ENCODE measurements at regions not wholly inside any gene's neighbourhood (a gene's known extent, or its start where the extent isn't known, plus 50 kb on each side); places are given as distances from the start of the nearest gene placed in this dataset.
"Not testable (repeated sequence)": the region's sequence is repeated elsewhere in the genome, so short reads cannot be mapped to it uniquely, and the experiment has no call there.

DNA sequence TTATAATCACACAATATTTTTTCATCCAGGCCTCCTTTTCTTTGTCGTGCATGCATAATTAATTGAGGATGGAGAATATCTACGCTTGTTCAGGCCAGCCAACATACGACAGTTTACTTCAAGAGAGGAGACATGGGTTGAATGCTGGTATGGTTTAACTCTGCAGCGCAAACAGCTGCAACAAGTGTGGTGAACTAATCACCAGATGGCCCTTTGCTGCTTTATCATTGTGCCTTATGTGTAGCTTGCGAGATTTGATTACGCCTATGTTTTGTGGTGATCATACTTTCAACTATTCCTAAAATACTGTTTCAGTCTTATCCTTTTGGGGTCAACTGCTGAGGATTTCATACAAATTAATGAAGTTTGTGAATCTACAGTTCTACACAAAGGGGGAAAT lies 105.6 kb downstream of the IGLL1 start:
- not testable (repeated sequence) for DNase-seq (ENCODE audit: low read depth); H3K9me3 ChIP-seq (ENCODE audit: control insufficient read depth, low read length); H3K36me3 ChIP-seq (ENCODE audit: control insufficient read depth, insufficient read depth, low read length, severe bottlenecking); H3K4me3 ChIP-seq (ENCODE audit: low read length); H3K4me1 ChIP-seq (ENCODE audit: control insufficient read depth, insufficient read depth, low read length); H3K9ac ChIP-seq (ENCODE audit: low read length)
- peaks cover 15% of the 10 kb centered on the region for H3K27me3 ChIP-seq (replicated peaks; ENCODE audit: control insufficient read depth, insufficient read depth, low read length)

- H3K36me3 ChIP-seq (ENCODE audit: control insufficient read depth, insufficient read depth, low read length, severe bottlenecking), result no peaks in the 10 kb centered on the region
These were observed 106.2 kb downstream of the IGLL1 start for GRCh38 chr22:23473901-23474300.

DNA sequence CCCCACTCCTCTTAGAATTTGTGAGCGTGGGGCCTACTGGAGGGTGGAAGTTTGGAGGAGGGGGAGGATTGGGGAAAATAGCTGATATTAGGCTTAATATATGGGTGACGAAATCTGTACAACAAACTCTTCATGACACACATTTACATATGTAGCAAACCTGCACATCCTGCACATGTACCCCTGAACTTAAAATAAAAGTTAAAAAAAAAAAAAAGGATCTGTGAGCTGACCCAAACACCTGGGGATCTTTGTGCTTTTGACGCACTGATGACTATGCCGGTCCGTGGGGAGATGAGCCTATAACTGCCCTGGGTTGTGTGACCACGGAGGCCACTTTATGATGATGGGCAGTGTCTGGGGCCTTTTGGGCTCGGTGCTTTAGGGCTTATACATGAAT lies 107.7 kb downstream of the IGLL1 start:
- H3K4me3 ChIP-seq (ENCODE audit: low read length), result not testable (repeated sequence)

More at GRCh38 chr22:23473901-23474300, 106.2 kb downstream of the IGLL1 start:
- Histone ChIP-seq H3K4me1 (ENCODE audit: control insufficient read depth, insufficient read depth, low read length) (no peaks in the 10 kb centered on the region), H3K27me3 (replicated peaks; ENCODE audit: control insufficient read depth, insufficient read depth, low read length) (peaks cover 10% of the 10 kb centered on the region), H3K9ac (ENCODE audit: low read length) (no peak overlapping the region), H3K9me3 (ENCODE audit: control insufficient read depth, low read length) (peaks cover 7% of the 10 kb centered on the region), H3K4me3 (ENCODE audit: low read length) (no peak overlapping the region)
- no peak for DNase-seq (ENCODE audit: low read depth)

GRCh38 chr22:23471698-23472097 lies 108.4 kb downstream of the IGLL1 start:
- Histone ChIP-seq H3K36me3 (ENCODE audit: control insufficient read depth, insufficient read depth, low read length, severe bottlenecking) (no peaks in the 10 kb centered on the region), H3K27me3 (replicated peaks; ENCODE audit: control insufficient read depth, insufficient read depth, low read length) (peaks cover 10% of the 10 kb centered on the region), H3K9me3 (ENCODE audit: control insufficient read depth, low read length) (no peaks in the 10 kb centered on the region), H3K9ac (ENCODE audit: low read length) (no peak overlapping the region), H3K4me3 (ENCODE audit: low read length) (no peak overlapping the region), H3K4me1 (ENCODE audit: control insufficient read depth, insufficient read depth, low read length) (no peaks in the 10 kb centered on the region)
- DNase-seq (ENCODE audit: low read depth), result no peak

More for the DNA sequence above, 107.7 kb downstream of the IGLL1 start:
- not testable (repeated sequence) for H3K36me3 ChIP-seq (ENCODE audit: control insufficient read depth, insufficient read depth, low read length, severe bottlenecking); H3K9me3 ChIP-seq (ENCODE audit: control insufficient read depth, low read length); H3K4me1 ChIP-seq (ENCODE audit: control insufficient read depth, insufficient read depth, low read length); H3K9ac ChIP-seq (ENCODE audit: low read length); DNase-seq (ENCODE audit: low read depth)
- peaks cover 10% of the 10 kb centered on the region for H3K27me3 ChIP-seq (replicated peaks; ENCODE audit: control insufficient read depth, insufficient read depth, low read length)

DNA sequence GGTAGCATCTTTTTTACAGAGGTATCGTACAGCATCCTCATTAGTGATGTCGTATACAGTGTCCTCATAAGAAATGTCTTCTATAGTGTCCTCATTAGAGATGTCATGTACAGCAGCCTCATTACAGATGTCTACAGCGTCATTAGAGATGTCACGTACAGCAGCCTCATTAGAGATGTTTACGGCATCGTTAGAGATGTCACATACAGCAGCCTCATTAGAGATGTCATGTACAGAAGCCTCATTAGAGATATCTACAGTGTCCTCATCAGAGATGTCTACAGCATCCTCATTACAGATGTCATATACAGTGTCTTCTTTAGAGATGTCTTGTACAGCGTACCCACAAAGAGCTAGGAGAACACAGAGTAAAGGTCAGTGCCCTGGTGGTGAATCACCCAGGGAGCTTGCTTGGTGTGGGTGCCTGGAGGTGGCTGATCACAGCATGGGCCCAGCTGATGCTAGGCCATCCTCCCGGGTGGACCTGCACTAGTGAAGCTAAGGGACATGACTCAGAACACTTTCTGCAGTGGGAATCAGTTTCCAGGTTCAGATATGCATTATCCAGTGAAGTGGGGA lies 109.2 kb downstream of the IGLL1 start:
- Histone ChIP-seq H3K9ac (ENCODE audit: low read length) (no peak overlapping the region), H3K36me3 (ENCODE audit: control insufficient read depth, insufficient read depth, low read length, severe bottlenecking) (no peaks in the 10 kb centered on the region), H3K27me3 (replicated peaks; ENCODE audit: control insufficient read depth, insufficient read depth, low read length) (peaks cover 14% of the 10 kb centered on the region), H3K4me1 (ENCODE audit: control insufficient read depth, insufficient read depth, low read length) (no peaks in the 10 kb centered on the region), H3K9me3 (ENCODE audit: control insufficient read depth, low read length) (no peaks in the 10 kb centered on the region), H3K4me3 (ENCODE audit: low read length) (no peak overlapping the region)
- no peak for DNase-seq (ENCODE audit: low read depth)

DNA sequence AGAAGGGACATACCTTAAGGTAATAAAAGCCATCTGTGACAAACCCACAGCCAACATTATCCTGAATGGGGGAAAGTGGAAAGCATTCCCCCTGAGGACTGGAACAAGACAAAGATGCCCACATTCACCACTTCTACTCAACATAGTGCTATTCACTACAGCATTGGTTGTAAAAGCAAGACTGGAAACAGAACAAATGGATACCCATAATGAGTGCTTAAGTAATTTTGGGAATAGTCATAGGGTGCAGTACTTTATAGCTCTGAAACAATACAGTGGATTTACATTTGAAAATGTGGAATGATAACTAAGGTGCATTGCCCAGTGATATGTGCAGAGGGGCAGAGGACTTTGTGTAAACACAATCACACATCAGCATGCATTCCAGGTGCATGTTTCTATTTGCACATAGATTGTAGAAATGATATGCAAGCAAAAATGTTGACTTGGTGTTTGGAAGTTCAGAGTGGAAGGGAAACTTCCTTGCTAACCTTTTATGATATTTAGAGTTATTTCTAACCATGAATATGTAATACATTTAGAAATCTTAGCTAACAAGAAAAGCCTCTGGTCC lies 112.3 kb downstream of the IGLL1 start:
- no peak for DNase-seq (ENCODE audit: low read depth)
- peaks cover 14% of the 10 kb centered on the region for H3K27me3 ChIP-seq (replicated peaks; ENCODE audit: control insufficient read depth, insufficient read depth, low read length)
- no peaks in the 10 kb centered on the region for H3K36me3 ChIP-seq (ENCODE audit: control insufficient read depth, insufficient read depth, low read length, severe bottlenecking)
- peaks cover 3% of the 10 kb centered on the region for H3K4me1 ChIP-seq (ENCODE audit: control insufficient read depth, insufficient read depth, low read length)
- H3K9me3 ChIP-seq (ENCODE audit: control insufficient read depth, low read length), result no peaks in the 10 kb centered on the region
- no peak overlapping the region for H3K4me3 ChIP-seq (ENCODE audit: low read length)
- H3K9ac ChIP-seq (ENCODE audit: low read length), result no peak overlapping the region

- peaks cover 3% of the 10 kb centered on the region for H3K4me1 ChIP-seq (ENCODE audit: control insufficient read depth, insufficient read depth, low read length)
- no peak for DNase-seq (ENCODE audit: low read depth)
- H3K9me3 ChIP-seq (ENCODE audit: control insufficient read depth, low read length), result no peaks in the 10 kb centered on the region
- H3K27me3 ChIP-seq (replicated peaks; ENCODE audit: control insufficient read depth, insufficient read depth, low read length), result peaks cover 14% of the 10 kb centered on the region
- no peak overlapping the region for H3K9ac ChIP-seq (ENCODE audit: low read length)
- H3K36me3 ChIP-seq (ENCODE audit: control insufficient read depth, insufficient read depth, low read length, severe bottlenecking), result no peaks in the 10 kb centered on the region
- no peak overlapping the region for H3K4me3 ChIP-seq (ENCODE audit: low read length)
These were observed 113.7 kb downstream of the IGLL1 start for GRCh38 chr22:23466351-23466750.

GRCh38 chr22:23464796-23465195 lies 115.3 kb downstream of the IGLL1 start:
- peaks cover 11% of the 10 kb centered on the region for H3K27me3 ChIP-seq (replicated peaks; ENCODE audit: control insufficient read depth, insufficient read depth, low read length)

GRCh38 chr22:23460517-23461031 lies 119.5 kb downstream of the IGLL1 start:
- not testable (repeated sequence) for H3K9ac ChIP-seq (ENCODE audit: low read length); H3K4me1 ChIP-seq (ENCODE audit: control insufficient read depth, insufficient read depth, low read length); H3K36me3 ChIP-seq (ENCODE audit: control insufficient read depth, insufficient read depth, low read length, severe bottlenecking); H3K9me3 ChIP-seq (ENCODE audit: control insufficient read depth, low read length); DNase-seq (ENCODE audit: low read depth); H3K4me3 ChIP-seq (ENCODE audit: low read length)
- H3K27me3 ChIP-seq (replicated peaks; ENCODE audit: control insufficient read depth, insufficient read depth, low read length), result peaks cover 29% of the 10 kb centered on the region

More at GRCh38 chr22:23464796-23465195, 115.3 kb downstream of the IGLL1 start:
- H3K36me3 ChIP-seq (ENCODE audit: control insufficient read depth, insufficient read depth, low read length, severe bottlenecking); H3K4me1 ChIP-seq (ENCODE audit: control insufficient read depth, insufficient read depth, low read length); H3K9me3 ChIP-seq (ENCODE audit: control insufficient read depth, low read length); H3K9ac ChIP-seq (ENCODE audit: low read length); H3K4me3 ChIP-seq (ENCODE audit: low read length): not testable (repeated sequence)
- peak; percentile 7 for DNase-seq (ENCODE audit: low read depth)

DNA sequence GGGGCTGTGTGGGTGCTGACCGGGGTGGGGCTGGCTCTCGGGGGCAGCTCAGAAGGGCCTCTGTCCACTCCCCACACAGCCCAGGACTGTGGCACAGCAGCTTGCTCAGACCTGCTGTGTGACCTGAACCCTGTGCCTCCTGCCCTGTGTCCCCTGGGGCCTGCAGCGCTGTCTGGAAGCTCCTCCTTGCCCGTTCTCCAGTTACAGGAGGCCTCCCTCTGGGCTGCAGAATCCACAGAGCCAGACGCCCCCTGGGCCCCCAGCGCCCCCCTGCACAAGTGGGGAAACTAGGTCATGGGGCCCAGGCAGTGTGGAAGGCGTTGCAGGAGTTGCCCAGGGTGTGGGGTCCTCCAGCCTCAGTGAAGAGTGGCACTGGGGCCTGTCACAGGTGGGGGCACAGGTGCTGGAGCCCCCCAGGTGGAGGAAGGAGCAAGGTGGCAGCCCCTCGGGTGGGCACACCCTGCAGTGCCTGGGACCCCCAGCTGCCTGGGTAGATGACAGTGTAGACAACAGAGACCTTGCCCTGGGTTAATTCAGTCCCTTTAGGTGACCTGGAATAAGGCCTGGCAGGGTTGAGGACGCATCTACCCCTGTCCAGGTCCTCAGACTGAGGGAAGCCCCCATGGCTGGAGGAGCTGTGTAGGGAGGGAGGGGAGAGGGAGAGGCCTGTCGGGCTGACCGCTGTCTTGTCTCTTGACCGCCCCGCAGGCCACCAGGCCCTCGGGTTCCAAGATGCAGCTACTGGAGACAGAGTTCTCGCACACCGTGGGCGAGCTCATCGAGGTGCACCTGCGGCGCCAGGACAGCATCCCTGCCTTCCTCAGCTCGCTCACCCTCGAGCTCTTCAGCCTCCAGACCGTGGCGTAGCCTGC lies 120.2 kb downstream of the IGLL1 start:
- H3K36me3 ChIP-seq (ENCODE audit: control insufficient read depth, insufficient read depth, low read length, severe bottlenecking); H3K4me3 ChIP-seq (ENCODE audit: low read length); DNase-seq (ENCODE audit: low read depth); H3K9me3 ChIP-seq (ENCODE audit: control insufficient read depth, low read length); H3K4me1 ChIP-seq (ENCODE audit: control insufficient read depth, insufficient read depth, low read length); H3K9ac ChIP-seq (ENCODE audit: low read length): not testable (repeated sequence)
- H3K27me3 ChIP-seq (replicated peaks; ENCODE audit: control insufficient read depth, insufficient read depth, low read length), result peaks cover 30% of the 10 kb centered on the region

All from adipocyte (in vitro differentiated cells).